Fibroblast of skin of right biceps (primary cell): ENCODE measurements at regions not wholly inside any gene's neighbourhood (a gene's known extent, or its start where the extent isn't known, plus 50 kb on each side); places are given as distances from the start of the nearest gene placed in this dataset.

Source experiments
- DNase-seq: peaks from one replicate; pipeline ENCODE4 v3.0.0-alpha.2; 2013

DNA sequence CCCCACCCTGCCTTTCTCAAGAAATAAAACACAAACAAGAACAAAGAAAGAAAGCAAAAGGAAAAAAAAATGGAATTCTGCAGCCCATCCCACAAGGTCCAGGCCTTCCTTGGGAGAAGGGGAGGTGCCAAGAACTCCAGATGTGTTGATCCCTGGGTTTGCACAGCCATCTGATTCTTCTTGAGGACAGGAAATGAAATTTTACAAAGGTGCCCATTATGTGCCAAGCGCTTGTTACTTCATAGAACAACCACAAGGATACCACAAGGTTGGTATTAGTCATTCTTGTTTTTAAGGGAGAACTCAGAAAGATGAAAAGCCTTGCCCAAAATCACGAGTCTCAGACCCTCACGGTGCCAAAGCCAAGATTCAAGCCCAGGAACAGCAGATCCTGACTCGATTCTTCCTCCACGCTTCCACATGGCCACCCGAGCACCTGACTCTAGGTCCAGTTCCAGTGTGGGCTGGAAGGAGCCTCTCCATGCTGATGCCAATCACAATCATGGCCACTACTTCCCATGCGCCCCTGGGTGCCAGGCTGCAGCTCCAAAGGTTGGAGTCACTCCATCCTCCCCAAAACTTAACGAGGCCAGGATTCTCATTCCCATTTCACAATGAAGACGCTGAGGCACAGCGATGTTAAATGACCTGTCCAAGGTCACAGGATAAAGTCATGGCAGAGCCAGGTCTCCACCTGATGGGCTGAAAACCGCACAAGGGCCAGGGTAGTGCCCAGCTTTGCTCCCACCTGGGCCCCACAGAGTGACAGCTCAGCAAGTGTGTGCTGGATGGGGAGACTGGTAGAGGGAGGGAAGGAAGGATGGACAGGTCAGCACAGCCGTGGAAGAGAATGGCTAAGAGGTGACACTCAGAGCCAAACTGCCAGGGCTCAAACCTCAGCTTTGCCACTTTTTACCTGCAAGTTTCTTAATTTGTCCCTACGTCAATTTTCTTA, 66.7 kb upstream of the TOP1 start:
- DNase-seq = no peak

DNA sequence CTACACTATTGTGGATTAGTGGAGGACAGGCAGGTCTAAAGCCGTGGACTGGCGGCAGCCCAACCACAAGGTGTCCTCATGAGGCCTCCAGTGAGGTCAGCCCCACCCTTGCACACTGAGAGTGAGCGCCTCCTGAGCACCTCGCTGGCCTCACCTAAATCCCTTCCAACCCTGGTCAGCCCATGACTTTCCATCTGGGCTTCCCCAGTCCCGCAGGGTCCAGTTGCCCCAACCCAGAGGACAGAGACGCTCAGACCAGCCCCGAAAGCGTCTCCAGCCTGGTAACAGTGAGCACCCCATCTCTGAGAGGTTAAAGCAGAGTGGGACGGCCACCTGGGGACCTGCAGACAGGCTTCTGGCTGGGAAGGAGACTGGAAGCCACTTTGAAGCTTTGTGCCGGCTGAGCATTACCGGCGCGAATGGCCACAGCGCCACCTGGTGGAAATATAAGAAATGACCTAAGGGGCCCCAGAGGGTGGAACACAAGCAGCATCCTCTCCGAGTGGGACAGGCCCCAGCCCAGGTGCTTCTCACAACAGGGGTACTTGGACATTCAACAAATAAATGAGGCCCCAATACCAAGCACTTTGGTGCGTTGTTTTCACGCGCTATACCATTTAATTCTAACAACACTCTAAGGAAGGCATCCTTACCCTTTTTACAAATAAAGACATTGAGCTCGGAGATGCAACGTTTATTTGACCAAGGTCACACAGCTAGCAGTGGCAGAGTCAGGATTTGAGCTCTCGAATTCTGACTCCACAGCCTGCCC, 65.7 kb upstream of the TOP1 start:
- peak; percentile 51 for DNase-seq

DNA sequence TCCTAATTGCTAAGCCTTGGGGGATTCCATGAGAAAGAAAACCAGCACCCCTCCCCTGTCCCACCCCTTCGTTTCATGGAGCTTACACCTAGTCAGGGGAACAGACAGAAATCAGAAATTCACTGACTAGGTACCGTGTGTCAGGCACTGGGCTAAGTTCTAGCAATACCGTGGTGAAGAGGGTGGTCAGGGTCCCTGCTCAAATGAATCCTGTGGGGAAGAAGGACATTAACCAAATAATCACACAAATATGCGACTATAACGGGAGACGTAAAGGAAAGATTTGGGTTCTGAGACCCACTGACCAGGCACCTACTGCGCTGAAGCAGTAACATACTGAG, 65.1 kb upstream of the TOP1 start:
- DNase-seq = no peak

DNA sequence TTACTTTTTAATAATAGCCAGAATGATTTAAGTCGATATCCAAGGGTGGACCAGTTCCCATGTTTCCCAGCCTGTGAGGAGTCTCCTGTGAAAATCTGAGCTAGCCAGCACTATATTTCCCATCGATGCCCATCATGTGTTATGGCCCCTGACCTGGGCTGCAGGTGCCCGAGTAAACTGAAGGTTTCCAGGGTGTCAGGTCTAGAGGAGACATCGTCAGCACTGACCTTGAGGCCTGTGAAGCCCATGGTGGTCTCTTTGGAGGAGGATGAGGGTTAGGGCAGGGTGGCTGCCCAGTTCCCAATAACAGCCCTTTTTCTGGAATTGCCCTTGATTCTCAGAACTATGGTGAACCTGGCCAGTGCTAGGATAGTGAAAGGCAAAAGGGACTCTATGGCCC, 63.0 kb upstream of the TOP1 start:
- DNase-seq = no peak

DNA sequence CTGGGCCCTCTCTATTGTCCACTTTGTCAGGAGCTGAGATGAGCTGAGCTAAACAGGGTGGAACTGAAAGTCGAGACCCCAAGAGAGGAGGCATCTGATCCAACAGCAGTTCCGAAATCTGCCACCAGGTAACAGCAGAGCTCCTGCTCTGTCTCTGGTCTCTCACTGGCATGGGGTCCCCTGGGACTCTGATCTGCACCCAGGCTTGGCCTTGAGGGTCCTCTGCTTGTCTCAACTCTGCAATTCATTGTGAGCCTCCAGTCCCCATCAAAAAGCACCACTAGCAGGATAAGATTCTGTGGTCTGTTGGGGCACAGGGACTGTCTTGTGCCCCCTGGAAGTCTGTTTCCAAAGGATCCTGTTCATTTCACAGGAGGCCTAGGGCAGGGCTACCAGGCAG, 62.5 kb upstream of the TOP1 start:
- DNase-seq = no peak

DNA sequence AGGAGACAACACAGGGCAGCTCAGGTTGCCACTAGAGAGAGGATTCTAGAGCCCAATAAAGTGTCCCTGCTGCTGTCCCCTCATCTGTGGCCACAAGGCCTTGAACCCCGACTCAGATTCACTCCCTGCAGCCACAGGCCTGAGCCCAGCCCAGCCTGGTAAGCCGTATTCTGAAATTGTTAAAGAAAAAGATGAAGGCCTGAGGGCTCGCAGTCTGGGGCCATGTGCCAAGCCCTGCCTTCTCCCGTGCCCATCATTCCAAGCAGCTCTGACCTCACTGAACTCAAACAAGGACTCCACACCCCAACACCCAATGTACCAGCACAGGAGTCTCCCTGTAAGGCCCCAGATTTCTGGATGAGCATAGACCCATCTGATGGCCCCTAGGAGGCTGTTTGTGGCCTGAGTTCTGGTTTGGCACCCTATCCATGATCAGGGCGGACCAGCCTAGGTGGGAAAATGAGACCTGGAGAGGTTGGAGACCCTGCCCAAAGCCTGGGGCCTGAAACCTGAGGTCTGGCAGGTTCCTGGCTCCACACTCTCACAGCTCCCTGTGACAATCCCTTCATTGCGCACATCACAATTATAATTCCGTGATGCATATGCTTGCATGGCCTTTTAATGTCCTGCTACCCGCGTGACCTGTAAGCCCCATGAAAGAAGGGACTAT, 62.0 kb upstream of the TOP1 start:
- DNase-seq = no peak

DNA sequence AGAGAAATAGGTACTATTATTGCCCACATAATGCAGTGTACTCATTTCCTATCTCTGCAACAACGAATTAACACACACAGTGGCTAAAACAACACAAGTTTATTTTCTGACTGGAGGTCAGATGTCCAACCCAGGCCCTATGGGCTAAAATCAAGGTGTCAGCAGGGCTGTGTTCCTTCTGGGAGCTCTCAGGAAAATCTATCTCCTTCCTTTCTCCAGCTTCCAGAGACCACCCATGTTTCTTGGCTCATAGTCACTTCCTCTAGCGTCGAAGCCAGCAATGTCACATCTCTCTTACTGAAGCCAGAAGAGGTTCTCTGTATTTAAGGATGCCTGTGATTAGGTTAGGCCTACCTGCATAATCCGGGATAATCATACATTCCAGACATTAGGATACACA, 60.9 kb upstream of the TOP1 start:
- no peak for DNase-seq

DNA sequence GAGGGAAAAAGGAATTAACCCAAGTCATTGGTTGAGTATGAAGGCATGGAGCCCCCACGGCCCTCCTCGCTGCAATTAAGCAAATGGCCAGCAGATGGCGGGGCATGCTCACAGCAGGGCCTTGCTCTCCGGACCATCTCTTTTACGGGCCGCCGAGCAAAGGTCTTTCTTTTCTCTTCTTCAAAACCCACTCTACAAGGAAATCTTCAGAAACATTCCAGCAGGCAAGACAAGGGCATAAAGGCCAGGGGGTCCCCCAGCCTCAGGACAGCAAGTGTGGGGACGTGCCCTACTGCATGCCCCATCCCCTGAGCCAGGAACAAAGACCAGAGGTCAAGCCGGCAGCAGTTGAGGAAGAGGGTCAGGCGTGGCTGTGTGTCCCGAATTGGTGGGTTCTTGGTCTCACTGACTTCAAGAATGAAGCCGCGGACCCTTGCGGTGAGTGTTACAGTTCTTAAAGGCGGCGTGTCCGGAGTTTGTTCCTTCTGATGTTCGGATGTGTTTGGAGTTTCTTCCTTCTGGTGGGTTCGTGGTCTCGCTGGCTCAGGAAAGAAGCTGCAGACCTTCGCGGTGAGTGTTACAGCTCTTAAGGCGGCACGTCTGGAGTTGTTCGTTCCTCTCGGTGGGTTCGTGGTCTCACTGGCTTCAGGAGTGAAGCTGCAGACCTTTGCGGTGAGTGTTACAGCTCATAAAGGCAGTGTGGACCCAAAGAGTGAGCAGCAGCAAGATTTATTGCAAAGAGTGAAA, 59.6 kb upstream of the TOP1 start:
- DNase-seq = peak; percentile 69

DNA sequence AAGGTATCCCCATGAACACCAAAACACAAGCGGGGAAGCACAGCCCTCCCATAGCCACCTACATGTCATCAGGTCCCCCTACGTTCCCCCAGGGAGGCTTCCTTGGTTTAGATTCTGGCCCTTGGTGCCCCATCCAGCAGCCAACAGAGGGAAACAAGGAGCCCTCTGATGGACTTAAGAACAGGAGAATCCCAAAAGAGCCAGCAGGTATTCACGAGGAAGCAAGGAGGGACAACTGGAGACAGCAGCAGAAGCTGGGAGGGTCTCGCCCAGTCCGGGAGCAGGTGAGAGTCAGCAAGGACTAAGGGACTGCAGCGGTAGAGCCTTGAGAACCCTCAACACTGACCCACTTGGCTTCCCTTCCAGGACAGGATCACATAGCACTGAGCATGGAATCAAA, 58.4 kb upstream of the TOP1 start:
- DNase-seq = no peak

DNA sequence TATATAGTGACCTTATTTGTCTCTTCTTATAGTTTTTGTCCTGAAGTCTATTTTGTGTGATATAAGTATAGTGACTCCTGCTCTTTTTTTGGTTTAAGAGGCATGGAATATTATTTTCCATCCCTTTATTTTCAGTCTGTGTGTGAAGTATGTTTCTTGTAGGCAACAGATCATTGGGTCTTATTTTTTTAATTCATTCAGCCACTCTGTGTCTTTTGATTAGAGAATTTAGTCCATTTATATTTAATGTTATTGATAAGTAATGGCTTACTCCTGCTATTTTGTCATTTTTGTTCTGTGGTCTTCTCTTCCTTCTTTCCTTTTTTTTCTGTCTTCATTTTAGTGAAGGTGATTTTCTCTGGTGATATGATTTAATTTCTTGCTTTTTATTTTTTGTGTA, 51.4 kb upstream of the TOP1 start:
- DNase-seq = no peak

DNA sequence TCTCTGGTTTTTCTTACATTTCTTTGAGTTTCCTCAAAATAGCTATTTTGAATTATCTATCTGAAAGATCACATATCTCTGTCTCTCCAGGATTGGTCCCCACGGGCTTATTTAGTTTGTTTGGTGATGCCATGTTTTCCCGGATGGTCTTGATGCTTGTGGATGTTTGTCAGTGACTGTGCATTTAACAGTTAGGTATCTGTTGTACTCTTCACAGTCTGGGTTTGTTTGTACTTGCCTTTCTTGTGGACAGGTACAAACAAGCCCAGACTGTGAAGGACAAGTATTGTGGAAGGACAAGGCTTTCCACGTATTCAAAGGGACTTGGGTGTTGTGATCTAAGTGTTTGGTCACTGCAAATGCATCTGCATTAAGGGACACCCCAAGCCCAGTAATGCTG, 49.9 kb upstream of the TOP1 start:
- no peak for DNase-seq
